GM12878 (cell line): ENCODE measurements at regions not wholly inside any gene's neighbourhood (a gene's known extent, or its start where the extent isn't known, plus 50 kb on each side); places are given as distances from the start of the nearest gene placed in this dataset.

Experiments used
- ATAC-seq: fragments of 200-7000 bp; cut with Tn5 transposase; 3 replicates; pipeline ENCODE4 v1.9.1; 2020; ENCODE audit warnings: mild to moderate bottlenecking, moderate library complexity
- BruUV-seq: library from RNA; stranded (reverse); fragments of 400-500 nt; replicated peaks from 2 replicates; lab custom pipeline; 2021; lab: Mats Ljungman, UMichigan
- CTCF ChIA-PET: fragments of 300-600 bp; sonication (Branson Sonifier 250); formaldehyde crosslinking; extraction: SDS; loops from one replicate; lab custom pipeline; 2021; ENCODE audit warnings: inconsistent platforms; lab: Yijun Ruan, JAX
- POLR2A ChIA-PET: fragments of 350-600 bp; formaldehyde crosslinking; extraction: SDS; loops from one replicate; lab custom pipeline; 2021; ENCODE audit warnings: inconsistent platforms; lab: Charles Lee
- RAD21 ChIA-PET: fragments of 300-600 bp; sonication (Branson Sonifier 250); formaldehyde crosslinking; loops from one replicate; lab custom pipeline; 2023; ENCODE audit warnings: antibody characterized with exemption; ENCODE audit not compliant: unreplicated experiment; lab: Charles Lee
- SMC1A ChIA-PET: fragments of 300-600 bp; sonication (Branson Sonifier 250); formaldehyde crosslinking; loops from one replicate; lab custom pipeline; 2023; ENCODE audit not compliant: unreplicated experiment, uncharacterized antibody; lab: Charles Lee
- DNase-seq: peaks from one replicate; pipeline ENCODE4 v3.0.0-alpha.2; 2011; ENCODE audit warnings: low read depth, low spot score
- FAIRE-seq: peaks from 3 replicates; lab custom pipeline; 2011; peaks lifted over from hg19 to GRCh38; lab: Jason Lieb, UNC
- H2AFZ ChIP-seq: 2 replicates; pipeline ENCODE4 v1.6.0; 2011; ENCODE audit warnings: low read depth, low read length, control low read depth; ENCODE audit not compliant: control insufficient read depth
- H3K27ac ChIP-seq: 2 replicates; pipeline ENCODE4 v1.5.1; 2011; ENCODE audit warnings: control low read depth; ENCODE audit not compliant: control insufficient read depth, insufficient read depth
- H3K27me3 ChIP-seq, 2 experiments: replicated peaks in 1 of 2; 2 replicates each; pipeline versions ENCODE4 v1.6.0 to v1.6.1; 2011; ENCODE audit warnings: low read length in 1 of 2; ENCODE audit not compliant: control insufficient read depth in 2 of 2, insufficient read depth in 2 of 2
- H3K36me3 ChIP-seq, 2 experiments: 2 replicates each; pipeline ENCODE4 v1.5.1; 2011; ENCODE audit warnings: low read length in 1 of 2; ENCODE audit not compliant: control insufficient read depth in 2 of 2, insufficient read depth in 2 of 2
- H3K4me1 ChIP-seq: 2 replicates; pipeline ENCODE4 v1.6.1; 2011; ENCODE audit warnings: mild to moderate bottlenecking, low read length, moderate library complexity, mixed read lengths; ENCODE audit not compliant: control insufficient read depth, insufficient read depth
- H3K4me2 ChIP-seq: 2 replicates; pipeline ENCODE4 v1.6.0; 2011; ENCODE audit warnings: control low read depth; ENCODE audit not compliant: control insufficient read depth, insufficient read depth
- H3K4me3 ChIP-seq: fragments of 200-600 bp; sonication (generic); 2 replicates; pipeline ENCODE4 v1.5.1; 2016
- H3K79me2 ChIP-seq: 2 replicates; pipeline ENCODE4 v1.6.0; 2011; ENCODE audit warnings: low read length; ENCODE audit not compliant: control insufficient read depth, insufficient read depth
- H3K9ac ChIP-seq: 2 replicates; pipeline ENCODE4 v1.8.0; 2011; ENCODE audit warnings: low read length, control low read depth, mixed read lengths; ENCODE audit not compliant: control insufficient read depth, insufficient read depth
- H3K9me3 ChIP-seq: replicated peaks from 3 replicates; pipeline ENCODE4 v1.5.1; 2011; ENCODE audit warnings: mild to moderate bottlenecking, low read length; ENCODE audit not compliant: control insufficient read depth, insufficient read depth
- H4K20me1 ChIP-seq: 2 replicates; pipeline ENCODE4 v1.6.0; 2011; ENCODE audit not compliant: control insufficient read depth, insufficient read depth
- ASH2L ChIP-seq: fragments of 300-600, 200-600 bp; sonication (generic); IDR thresholded peaks from 2 replicates; pipeline ENCODE4 v1.6.1; 2017; ENCODE audit warnings: low read depth, mild to moderate bottlenecking, borderline replicate concordance
- BCL11A ChIP-seq: IDR thresholded peaks from 2 replicates; pipeline ENCODE4 v1.6.1; 2011; ENCODE audit warnings: low read depth, low read length
- CBFB ChIP-seq: IDR thresholded peaks from 2 replicates; pipeline ENCODE4 v1.6.1; 2016; ENCODE audit warnings: antibody characterized with exemption, low read depth
- CHD2 ChIP-seq: IDR thresholded peaks from 2 replicates; pipeline ENCODE4 v1.6.1; 2011; ENCODE audit warnings: low read depth, low read length, improper control_type of control experiment, borderline replicate concordance
- EP300 ChIP-seq, 2 experiments: fragments of 150-350 bp in 1 of 2; IDR thresholded peaks; 2 replicates each; pipeline ENCODE4 v1.6.1; 2011 to 2012; ENCODE audit warnings: low read depth in 2 of 2, low read length in 2 of 2, borderline replicate concordance in 1 of 2, improper control_type of control experiment in 1 of 2, inconsistent platforms in 1 of 2; ENCODE audit not compliant: control insufficient read depth in 1 of 2
- FOS ChIP-seq: IDR thresholded peaks from 3 replicates; pipeline ENCODE4 v1.6.1; 2011; ENCODE audit warnings: borderline replicate concordance; ENCODE audit not compliant: insufficient read length; ENCODE audit errors: extremely low read depth
- NRF1 ChIP-seq: conservative IDR thresholded peaks from 2 replicates; pipeline ENCODE4 v1.6.1; 2011; ENCODE audit warnings: mild to moderate bottlenecking, low read depth, low read length, improper control_type of control experiment
- PAX5 ChIP-seq: IDR thresholded peaks from 2 replicates; pipeline ENCODE4 v1.6.1; 2011; ENCODE audit warnings: low read depth, low read length, borderline replicate concordance
- POLR2A ChIP-seq: IDR thresholded peaks from 2 replicates; pipeline ENCODE4 v1.6.1; 2011; ENCODE audit warnings: low read depth, mild to moderate bottlenecking, low read length
- POLR2AphosphoS5 ChIP-seq: IDR thresholded peaks from 2 replicates; pipeline ENCODE4 v1.6.1; 2011; ENCODE audit warnings: mild to moderate bottlenecking, low read length, inconsistent platforms
- REST ChIP-seq: IDR thresholded peaks from 2 replicates; pipeline ENCODE4 v1.6.1; 2012; ENCODE audit warnings: mild to moderate bottlenecking, low read depth, low read length
- SREBF2 ChIP-seq: IDR thresholded peaks from 2 replicates; pipeline ENCODE4 v1.6.1; 2012; ENCODE audit warnings: mild to moderate bottlenecking, low read length
- STAT3 ChIP-seq: IDR thresholded peaks from 2 replicates; pipeline ENCODE4 v1.6.1; 2011; ENCODE audit warnings: low read depth, low read length, improper control_type of control experiment
- TARDBP ChIP-seq: IDR thresholded peaks from 2 replicates; pipeline ENCODE4 v1.6.1; 2016; ENCODE audit warnings: borderline replicate concordance
- ZNF384 ChIP-seq: IDR thresholded peaks from 2 replicates; pipeline ENCODE4 v1.6.1; 2012; ENCODE audit warnings: low read depth, mild to moderate bottlenecking, low read length, improper control_type of control experiment, borderline replicate concordance
- WGBS: methylation state at CpG from one replicate; pipeline ENCODE4 v1.1.6; 2016; ENCODE audit warnings: low lambda C conversion rate; ENCODE audit not compliant: insufficient replicate concordance, insufficient coverage; ENCODE audit errors: missing lambda C conversion rate; 5-methylcytosine and 5-hydroxymethylcytosine counted together
- in situ Hi-C: fragments of 300-500 bp; cut with MboI; formaldehyde crosslinking; loops from 9 replicates; pipeline ENCODE4 v1.14.3; 2018; ENCODE audit warnings: mixed read lengths
- intact Hi-C: fragments of 100-400 bp; cut with micrococcal nuclease; formaldehyde crosslinking; loops from one replicate; pipeline ENCODE4 v1.14.2; 2022; ENCODE audit not compliant: unreplicated experiment

GRCh38 chr2:204486805-204487204 lies 58.5 kb upstream of the PARD3B start:
- ChIA-PET RAD21 (no interaction called here), SMC1A (no interaction called here), CTCF (no interaction called here), POLR2A (no interaction called here)
- in situ Hi-C loops: no loop called here
- Histone ChIP-seq H3K4me2 (no peak overlapping the region), H3K36me3 (no peaks in the 10 kb centered on the region), H3K9ac (no peak overlapping the region), H3K4me1 (no peaks in the 10 kb centered on the region), H3K79me2 (no peaks in the 10 kb centered on the region), H2AFZ (no peak overlapping the region), H3K27ac (no peak overlapping the region), H3K9me3 (no peaks in the 10 kb centered on the region), H3K27me3 (peaks cover 0 to 3% of the 10 kb centered on the region in 2 experiments; a peak in 1 of 4 replicates), H4K20me1 (no peaks in the 10 kb centered on the region), H3K4me3 (no peak overlapping the region)
- ATAC-seq (no peak), DNase-seq (no peak), FAIRE-seq (no peak)
- no TSS peak for BruUV-seq
- intact Hi-C loops: no loop called here
- TF ChIP-seq NRF1 (no peak), ZNF384 (no peak), BCL11A (no peak), FOS (no peak), POLR2AphosphoS5 (no peak), SREBF2 (no peak), REST (no peak), EP300 (IDR thresholded peaks at IDR 0.05; ENCODE audit: borderline replicate concordance in 1 of 2, control insufficient read depth in 1 of 2, low read depth in 2 of 2, low read length in 2 of 2) (no peak), TARDBP (no peak), PAX5 (no peak), CHD2 (no peak), STAT3 (no peak), POLR2A (no peak), ASH2L (no peak), CBFB (no peak)
- WGBS: 0% methylated on average over 2 of the region's 2 CpGs
